HCT116 (cell line): ENCODE measurements at regions not wholly inside any gene's neighbourhood (a gene's known extent, or its start where the extent isn't known, plus 50 kb on each side); places are given as distances from the start of the nearest gene placed in this dataset.

Experiments used
- SIN3A ChIP-seq: IDR thresholded peaks from 2 replicates; pipeline ENCODE4 v1.6.1; 2012; ENCODE audit warnings: low read depth
- TF ChIP-seq, protein P1 (sequence below), 3 experiments: fragments of 200-600 bp in 1 of 3; sonication (generic) in 1 of 3; IDR thresholded peaks in 2 of 3; conservative IDR thresholded peaks in 1 of 3; 2 replicates each; pipeline ENCODE4 v1.5.1; 2012 to 2017; ENCODE audit warnings: low read depth in 2 of 3, low read length in 2 of 3, antibody characterized with exemption in 1 of 3, borderline replicate concordance in 1 of 3, control low read depth in 1 of 3, mild to moderate bottlenecking in 1 of 3, mixed read lengths in 1 of 3, mixed run types in 1 of 3, moderate library complexity in 1 of 3; ENCODE audit not compliant: insufficient read depth in 1 of 3

DNA sequence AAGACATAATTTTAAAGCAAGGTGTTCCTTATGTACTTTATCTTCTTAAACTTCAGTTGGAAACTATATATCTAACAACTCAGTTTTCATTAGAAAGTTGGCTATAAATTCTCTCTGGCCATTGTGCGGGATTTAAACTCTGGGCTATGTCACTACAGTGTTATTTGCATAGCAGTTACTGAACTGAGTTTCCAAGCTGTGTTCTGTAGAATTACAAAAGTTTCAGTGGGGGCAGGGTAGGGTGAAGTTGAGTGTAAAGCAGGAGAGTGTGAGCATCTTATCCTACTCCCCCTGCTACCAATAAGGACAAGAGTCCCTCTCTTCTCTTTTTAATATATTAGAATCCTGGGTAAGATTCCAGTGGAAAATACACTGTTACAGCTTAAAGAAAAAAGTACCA, 254.5 kb upstream of the SLITRK2 start:
- TF ChIP-seq SIN3A, result no peak
- TF ChIP-seq, protein P1, sequence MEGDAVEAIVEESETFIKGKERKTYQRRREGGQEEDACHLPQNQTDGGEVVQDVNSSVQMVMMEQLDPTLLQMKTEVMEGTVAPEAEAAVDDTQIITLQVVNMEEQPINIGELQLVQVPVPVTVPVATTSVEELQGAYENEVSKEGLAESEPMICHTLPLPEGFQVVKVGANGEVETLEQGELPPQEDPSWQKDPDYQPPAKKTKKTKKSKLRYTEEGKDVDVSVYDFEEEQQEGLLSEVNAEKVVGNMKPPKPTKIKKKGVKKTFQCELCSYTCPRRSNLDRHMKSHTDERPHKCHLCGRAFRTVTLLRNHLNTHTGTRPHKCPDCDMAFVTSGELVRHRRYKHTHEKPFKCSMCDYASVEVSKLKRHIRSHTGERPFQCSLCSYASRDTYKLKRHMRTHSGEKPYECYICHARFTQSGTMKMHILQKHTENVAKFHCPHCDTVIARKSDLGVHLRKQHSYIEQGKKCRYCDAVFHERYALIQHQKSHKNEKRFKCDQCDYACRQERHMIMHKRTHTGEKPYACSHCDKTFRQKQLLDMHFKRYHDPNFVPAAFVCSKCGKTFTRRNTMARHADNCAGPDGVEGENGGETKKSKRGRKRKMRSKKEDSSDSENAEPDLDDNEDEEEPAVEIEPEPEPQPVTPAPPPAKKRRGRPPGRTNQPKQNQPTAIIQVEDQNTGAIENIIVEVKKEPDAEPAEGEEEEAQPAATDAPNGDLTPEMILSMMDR (IDR thresholded peaks at IDR 0.05 in 2 of 3, conservative IDR thresholded peaks at IDR 0.05 in 1 of 3; ENCODE audit: borderline replicate concordance in 1 of 3, insufficient read depth in 1 of 3, low read depth in 2 of 3, low read length in 2 of 3), result no peak
